ENCODE measurements at regions not wholly inside any gene's neighbourhood (a gene's known extent, or its start where the extent isn't known, plus 50 kb on each side); places are given as distances from the start of the nearest gene placed in this dataset.

- no peak for TF ChIP-seq CTCF (IDR thresholded peaks at IDR 0.05)
- TF ChIP-seq POLR2A (IDR thresholded peaks at IDR 0.05) = no peak
Measured at GRCh38 chr7:49279891-49280290, 355.5 kb downstream of the CDC14C start.

All from heart left ventricle (tissue), 13 donors.